IPS-NIHi11 (cell line): ENCODE measurements at regions not wholly inside any gene's neighbourhood (a gene's known extent, or its start where the extent isn't known, plus 50 kb on each side); places are given as distances from the start of the nearest gene placed in this dataset.

Experiments used
- DNase-seq: peaks from one replicate; pipeline ENCODE4 v3.0.0; 2012; ENCODE audit warnings: mixed read lengths, low spot score

- DNase-seq = no peak
Observed at GRCh38 chr7:26553582-26553981, 261.9 kb downstream of the SNX10 start.

DNA sequence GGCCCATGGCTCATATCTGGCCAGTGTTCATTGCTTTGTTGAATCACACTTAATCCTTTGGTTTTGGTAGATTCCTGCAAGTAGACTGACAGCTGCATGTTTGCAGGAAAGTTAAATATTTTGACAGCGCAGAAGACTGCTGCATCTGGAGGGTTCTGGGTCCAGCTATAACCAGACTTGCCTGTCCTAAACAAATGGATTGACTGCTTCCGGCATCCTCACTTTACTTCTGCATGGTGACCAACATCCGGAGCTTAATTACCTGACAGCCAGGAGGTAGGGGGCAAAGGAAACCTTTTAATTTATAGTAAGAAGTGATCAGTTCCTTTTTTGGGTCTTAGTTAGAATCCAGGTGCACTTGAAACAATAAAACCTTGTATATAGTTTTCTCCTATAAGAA, 263.3 kb downstream of the SNX10 start:
- no peak for DNase-seq

- no peak for DNase-seq
Observed at GRCh38 chr7:26556061-26556881, 264.6 kb downstream of the SNX10 start.

DNA sequence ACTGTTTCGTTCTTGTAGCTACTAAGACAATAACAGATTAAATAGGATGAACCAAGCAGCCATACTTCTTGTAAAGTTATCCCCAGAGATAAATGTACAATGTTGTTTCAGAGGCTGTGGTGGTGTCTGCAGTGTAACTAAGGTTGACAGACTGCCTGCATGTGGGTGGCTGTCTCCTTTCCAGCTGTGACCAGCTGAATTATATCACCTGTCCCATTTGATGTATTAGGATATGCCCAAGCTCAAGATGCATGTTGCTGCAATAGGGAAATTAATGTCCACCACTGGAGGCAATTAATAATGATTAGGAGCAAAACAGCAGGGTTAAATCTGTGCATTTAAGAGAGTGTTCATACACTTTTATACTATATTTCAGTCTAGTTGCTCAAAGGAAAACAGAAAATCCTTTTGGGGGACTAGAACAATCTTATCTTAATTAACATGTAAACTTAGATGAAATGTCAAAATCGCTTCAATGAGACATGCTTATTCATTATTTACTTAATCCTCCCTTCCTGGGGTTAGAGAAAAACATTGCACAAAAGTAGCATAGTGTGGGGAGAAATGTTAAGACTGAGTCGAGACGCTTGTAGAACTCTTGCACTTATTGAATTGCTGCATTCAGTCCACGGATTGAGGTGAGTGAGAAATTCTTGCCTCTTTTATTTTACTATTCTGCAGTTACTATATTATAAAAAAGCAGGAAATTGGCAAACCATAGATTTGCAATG, 269.0 kb downstream of the SNX10 start:
- DNase-seq = no peak

- DNase-seq = no peak
Observed at GRCh38 chr7:26562841-26563240, 271.2 kb downstream of the SNX10 start.

- no peak for DNase-seq
Observed at GRCh38 chr7:26563406-26563805, 271.7 kb downstream of the SNX10 start.

- no peak for DNase-seq
Observed at GRCh38 chr7:26567266-26567665, 275.6 kb downstream of the SNX10 start.

GRCh38 chr7:26574476-26574875, 282.8 kb downstream of the SNX10 start:
- DNase-seq = no peak

GRCh38 chr7:26580064-26580591, 284.3 kb downstream of the SKAP2 start:
- DNase-seq = no peak

DNA sequence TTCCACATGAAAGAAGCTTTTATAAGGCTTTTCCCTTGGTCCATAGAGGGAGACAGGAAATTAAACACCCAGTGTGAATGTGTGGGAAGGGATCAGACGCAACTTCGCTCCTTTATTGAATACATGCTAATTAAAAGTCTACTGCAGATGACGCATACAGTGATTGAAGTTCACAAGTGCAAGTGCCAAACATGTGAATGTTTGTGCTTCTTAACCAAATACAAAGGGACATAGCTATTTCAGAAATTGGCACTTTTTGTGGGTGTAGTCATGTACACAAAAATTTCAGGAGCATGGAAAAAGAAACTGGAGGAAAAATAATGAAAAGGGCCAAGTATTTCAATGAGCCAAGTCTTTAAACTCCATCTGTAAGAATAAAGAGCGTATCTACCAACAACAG, 283.7 kb downstream of the SKAP2 start:
- DNase-seq = no peak

GRCh38 chr7:26583094-26583648, 281.2 kb downstream of the SKAP2 start:
- no peak for DNase-seq

GRCh38 chr7:26584326-26584725, 280.1 kb downstream of the SKAP2 start:
- no peak for DNase-seq

GRCh38 chr7:26584987-26585665, 279.3 kb downstream of the SKAP2 start:
- no peak for DNase-seq

DNA sequence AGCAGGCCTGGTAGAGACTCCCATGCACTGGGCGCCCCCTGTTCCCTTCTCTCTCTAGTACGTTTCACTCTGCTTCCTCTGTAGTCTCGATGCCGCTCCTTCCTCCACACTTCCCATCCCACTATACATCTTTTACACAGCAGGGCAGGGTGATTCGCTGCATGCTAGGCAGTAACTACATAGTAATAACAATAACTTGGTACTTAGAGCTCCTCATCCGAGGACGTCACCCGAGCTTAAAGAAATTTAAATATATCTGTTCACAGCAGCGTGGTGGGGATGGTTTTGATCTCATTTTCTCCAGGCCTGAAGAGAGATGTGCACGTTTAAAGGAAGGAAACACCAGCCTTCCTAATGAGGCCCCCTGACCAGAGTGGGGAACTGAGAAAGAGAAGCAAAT, 276.9 kb downstream of the SKAP2 start:
- DNase-seq = no peak

GRCh38 chr7:26588511-26588910, 275.9 kb downstream of the SKAP2 start:
- DNase-seq = no peak

GRCh38 chr7:26590709-26591108, 273.7 kb downstream of the SKAP2 start:
- DNase-seq = no peak

GRCh38 chr7:26592011-26592410, 272.4 kb downstream of the SKAP2 start:
- no peak for DNase-seq

GRCh38 chr7:26593393-26593792, 271.0 kb downstream of the SKAP2 start:
- DNase-seq = no peak

- no peak for DNase-seq
Observed at GRCh38 chr7:26593896-26594295, 270.5 kb downstream of the SKAP2 start.

- no peak for DNase-seq
Observed at GRCh38 chr7:26594553-26594952, 269.8 kb downstream of the SKAP2 start.

DNA sequence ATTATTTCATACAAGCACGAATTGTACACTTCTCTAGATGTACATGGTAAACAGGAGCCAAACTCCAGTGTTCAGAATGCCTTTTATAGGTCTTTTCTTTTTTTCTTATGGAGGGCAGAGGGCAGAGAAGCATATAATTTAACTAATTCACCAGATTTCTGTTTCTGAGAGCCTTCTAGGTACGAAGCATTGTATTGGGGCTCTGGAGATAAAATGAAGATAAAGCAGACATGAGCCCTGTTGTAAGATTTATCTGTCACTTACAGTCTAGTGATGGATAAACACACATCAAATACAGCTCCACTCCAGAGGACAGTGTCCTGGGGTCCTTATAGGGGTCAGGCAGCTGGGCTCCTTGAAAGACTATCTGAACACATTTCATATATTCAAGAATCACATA, 265.5 kb downstream of the SKAP2 start:
- DNase-seq = no peak

GRCh38 chr7:26599982-26600381, 264.4 kb downstream of the SKAP2 start:
- no peak for DNase-seq
